ENCODE measurements at regions not wholly inside any gene's neighbourhood (a gene's known extent, or its start where the extent isn't known, plus 50 kb on each side); places are given as distances from the start of the nearest gene placed in this dataset.

DNA sequence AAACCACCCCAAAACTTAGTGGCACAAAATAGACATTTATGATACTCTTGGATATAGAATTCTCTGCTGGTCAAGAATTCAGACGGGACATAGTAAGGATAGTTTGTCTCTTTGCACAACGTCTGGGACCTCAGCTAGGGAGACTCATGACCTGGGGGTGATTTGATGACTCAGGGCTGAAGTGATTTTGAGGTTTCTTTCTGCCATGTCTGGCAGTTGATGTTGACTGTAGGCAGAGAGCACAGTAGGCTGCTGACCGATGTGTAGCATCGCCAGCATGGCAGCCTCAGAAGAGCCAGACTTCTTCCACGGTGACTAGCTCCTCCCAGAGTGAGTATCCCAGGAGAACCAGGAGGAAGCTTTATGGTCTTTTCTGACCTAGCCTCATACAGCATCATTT, 88.9 kb upstream of the FRMD6 start:
- intact Hi-C loops (cut with DNase I; ENCODE audit: low total_unique reads): no loop called here
- DNase-seq (ENCODE audit: low spot score in 2 of 2): no peak
- no peak for TF ChIP-seq POLR2A (IDR thresholded peaks at IDR 0.05)
- TF ChIP-seq, protein P1, sequence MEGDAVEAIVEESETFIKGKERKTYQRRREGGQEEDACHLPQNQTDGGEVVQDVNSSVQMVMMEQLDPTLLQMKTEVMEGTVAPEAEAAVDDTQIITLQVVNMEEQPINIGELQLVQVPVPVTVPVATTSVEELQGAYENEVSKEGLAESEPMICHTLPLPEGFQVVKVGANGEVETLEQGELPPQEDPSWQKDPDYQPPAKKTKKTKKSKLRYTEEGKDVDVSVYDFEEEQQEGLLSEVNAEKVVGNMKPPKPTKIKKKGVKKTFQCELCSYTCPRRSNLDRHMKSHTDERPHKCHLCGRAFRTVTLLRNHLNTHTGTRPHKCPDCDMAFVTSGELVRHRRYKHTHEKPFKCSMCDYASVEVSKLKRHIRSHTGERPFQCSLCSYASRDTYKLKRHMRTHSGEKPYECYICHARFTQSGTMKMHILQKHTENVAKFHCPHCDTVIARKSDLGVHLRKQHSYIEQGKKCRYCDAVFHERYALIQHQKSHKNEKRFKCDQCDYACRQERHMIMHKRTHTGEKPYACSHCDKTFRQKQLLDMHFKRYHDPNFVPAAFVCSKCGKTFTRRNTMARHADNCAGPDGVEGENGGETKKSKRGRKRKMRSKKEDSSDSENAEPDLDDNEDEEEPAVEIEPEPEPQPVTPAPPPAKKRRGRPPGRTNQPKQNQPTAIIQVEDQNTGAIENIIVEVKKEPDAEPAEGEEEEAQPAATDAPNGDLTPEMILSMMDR (IDR thresholded peaks at IDR 0.05): no peak
- no peak overlapping the region for H3K4me3 ChIP-seq (ENCODE audit: low read depth, poor library complexity, severe bottlenecking)
- 81 to 82% methylated on average over 5 of the region's 5 CpGs for WGBS, 2 donors

DNA sequence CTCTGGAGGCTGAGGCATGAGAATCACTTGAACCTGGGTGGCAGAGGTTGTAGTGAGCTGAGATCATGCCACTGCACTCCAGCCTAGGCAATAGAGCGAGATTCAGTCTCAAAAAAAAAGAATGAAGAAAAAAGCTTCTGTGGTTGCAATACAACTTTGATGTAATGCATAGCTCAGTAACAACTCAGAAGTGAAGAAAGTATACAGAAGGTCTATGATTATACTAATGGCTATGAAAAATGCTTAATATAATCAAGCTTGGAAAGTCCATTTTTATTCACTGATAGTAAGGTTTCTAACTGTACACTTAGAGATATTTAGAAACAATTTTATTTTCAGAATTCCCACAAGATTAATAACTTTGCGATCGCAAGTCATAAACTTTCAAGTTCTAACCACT, 88.2 kb upstream of the FRMD6 start:
- 92% methylated on average over 3 of the region's 3 CpGs for WGBS, 2 donors
- intact Hi-C loops (cut with DNase I; ENCODE audit: low total_unique reads): no loop called here
- TF ChIP-seq, protein P1 (IDR thresholded peaks at IDR 0.05): no peak
- no peak for TF ChIP-seq POLR2A (IDR thresholded peaks at IDR 0.05)
- H3K4me3 ChIP-seq (ENCODE audit: low read depth, poor library complexity, severe bottlenecking): no peak overlapping the region
- DNase-seq (ENCODE audit: low spot score in 2 of 2): no peak

DNA sequence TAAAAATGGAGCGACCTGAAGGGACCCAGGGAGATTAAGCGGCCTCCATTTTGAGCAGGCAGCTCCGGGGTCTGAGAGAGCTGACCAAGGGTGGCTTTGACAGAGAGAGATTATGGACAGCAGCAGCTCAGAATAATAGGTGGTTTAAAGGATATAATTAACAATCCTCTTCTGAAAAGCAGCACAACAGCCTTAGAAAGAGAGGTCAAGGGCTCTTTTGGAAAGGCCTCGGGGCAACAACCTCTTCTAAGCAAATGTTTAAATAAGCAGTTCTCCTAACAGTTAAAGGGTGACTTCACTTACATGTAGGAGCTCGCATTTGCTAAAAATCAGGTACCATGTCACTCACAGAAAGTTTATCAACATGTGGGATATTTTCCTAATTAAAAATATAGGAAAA, 87.2 kb upstream of the FRMD6 start:
- TF ChIP-seq, protein P1 (IDR thresholded peaks at IDR 0.05): no peak
- no peak for TF ChIP-seq POLR2A (IDR thresholded peaks at IDR 0.05)
- DNase-seq (ENCODE audit: low spot score in 2 of 2): no peak
- intact Hi-C loops (cut with DNase I; ENCODE audit: low total_unique reads): no loop called here
- no peak overlapping the region for H3K4me3 ChIP-seq (ENCODE audit: low read depth, poor library complexity, severe bottlenecking)
- 58 to 64% methylated on average over 5 of the region's 5 CpGs for WGBS, 2 donors

DNA sequence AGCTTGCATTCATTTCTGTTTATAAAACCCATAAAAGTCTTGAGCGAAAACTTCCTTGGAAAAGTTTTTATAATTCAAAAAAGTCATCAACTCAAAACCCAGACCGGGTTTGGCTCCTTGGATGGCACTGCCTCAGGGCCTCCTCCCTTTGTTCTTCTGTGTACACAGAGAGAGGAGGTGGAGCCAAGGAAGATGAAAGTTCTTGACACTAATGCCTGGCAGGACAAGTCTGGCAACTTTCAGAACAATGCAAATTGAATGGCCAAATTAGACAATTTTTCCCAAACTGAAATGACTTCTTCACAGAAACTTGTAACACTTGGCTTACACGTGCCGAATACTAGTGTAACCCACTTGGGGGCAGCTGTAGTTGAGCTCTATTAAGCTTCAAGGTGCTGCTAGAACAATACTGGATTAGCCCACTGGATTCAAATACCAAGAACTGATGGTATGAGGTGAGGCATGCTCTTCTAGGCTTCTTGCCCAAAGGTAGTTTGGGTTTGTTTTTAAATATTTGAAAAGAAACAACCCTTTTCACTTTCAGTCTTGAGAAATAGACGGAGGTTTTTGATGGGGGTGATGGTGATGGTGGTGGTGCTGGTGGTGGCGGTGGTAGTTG, 86.6 kb upstream of the FRMD6 start:
- H3K4me3 ChIP-seq (ENCODE audit: low read depth, poor library complexity, severe bottlenecking): no peak overlapping the region
- DNase-seq (ENCODE audit: low spot score in 2 of 2): peak in 1 of 2 donors; percentile 31
- 31 to 38% methylated on average over 6 of the region's 6 CpGs for WGBS, 2 donors
- TF ChIP-seq, protein P1 (IDR thresholded peaks at IDR 0.05): no peak
- TF ChIP-seq POLR2A (IDR thresholded peaks at IDR 0.05): no peak
- intact Hi-C loops (cut with DNase I; ENCODE audit: low total_unique reads): no loop called here

DNA sequence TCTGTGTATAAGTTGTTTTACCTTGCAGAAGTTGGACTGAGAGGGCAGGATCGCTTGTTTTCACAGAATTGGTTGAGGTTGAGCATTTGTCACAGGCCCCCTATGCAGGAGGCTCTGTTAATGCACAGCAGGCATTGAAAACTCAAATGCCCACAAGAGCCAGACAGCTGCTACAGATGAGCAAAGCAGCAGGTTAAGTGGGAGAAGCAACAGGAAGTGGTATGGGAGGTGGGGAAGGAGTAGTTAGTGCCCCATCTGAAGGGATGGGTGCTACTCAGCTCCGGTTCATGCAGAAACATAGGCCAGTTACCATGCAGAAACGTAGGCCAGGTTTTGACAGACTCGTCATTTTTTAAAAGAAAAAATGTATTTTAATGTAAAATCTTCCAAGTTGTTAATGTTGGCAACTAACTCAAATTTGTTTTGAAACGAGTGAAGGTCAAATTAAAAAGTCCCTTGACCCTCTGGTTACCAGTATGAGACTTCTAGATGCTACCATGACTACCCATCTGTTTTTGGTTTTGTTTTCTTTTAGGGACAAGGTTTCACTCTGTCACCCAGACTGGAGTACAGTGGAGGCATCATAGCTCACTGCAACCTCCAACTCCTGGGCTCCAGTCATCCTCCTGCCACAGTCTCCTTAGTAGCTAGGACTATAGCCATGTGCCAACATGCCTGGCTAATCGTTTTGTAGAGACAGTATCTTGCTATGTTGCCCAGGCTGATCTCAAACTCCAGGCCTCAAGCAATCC, 84.7 kb upstream of the FRMD6 start:
- TF ChIP-seq POLR2A (IDR thresholded peaks at IDR 0.05): no peak
- TF ChIP-seq, protein P1 (IDR thresholded peaks at IDR 0.05): no peak
- intact Hi-C loops (cut with DNase I; ENCODE audit: low total_unique reads): no loop called here
- DNase-seq (ENCODE audit: low spot score in 2 of 2): no peak
- H3K4me3 ChIP-seq (ENCODE audit: low read depth, poor library complexity, severe bottlenecking): no peak overlapping the region
- 58 to 60% methylated on average over 6 of the region's 6 CpGs for WGBS, 2 donors
